Right kidney (tissue), 1 donor: ENCODE measurements at regions not wholly inside any gene's neighbourhood (a gene's known extent, or its start where the extent isn't known, plus 50 kb on each side); places are given as distances from the start of the nearest gene placed in this dataset.

ENCODE experiments used
- DNase-seq: peaks from one replicate; pipeline ENCODE4 v3.0.0-alpha.2; 2016

- DNase-seq, result no peak
These were observed 344.8 kb downstream of the MTX2 start for GRCh38 chr2:176614049-176614448.

GRCh38 chr2:176614930-176615329 is 345.7 kb downstream of the MTX2 start:
- DNase-seq, result no peak

- no peak for DNase-seq
These were observed 350.3 kb downstream of the MTX2 start for GRCh38 chr2:176619504-176619903.

- no peak for DNase-seq
These were observed 352.1 kb downstream of the MTX2 start for GRCh38 chr2:176621350-176621749.

GRCh38 chr2:176622792-176623191 is 353.6 kb downstream of the MTX2 start:
- DNase-seq, result no peak

GRCh38 chr2:176626796-176627195 is 357.6 kb downstream of the MTX2 start:
- no peak for DNase-seq

GRCh38 chr2:176628438-176628837 is 359.2 kb downstream of the MTX2 start:
- no peak for DNase-seq

GRCh38 chr2:176633754-176634153 is 364.5 kb downstream of the MTX2 start:
- DNase-seq, result no peak

- DNase-seq, result no peak
These were observed 367.2 kb downstream of the MTX2 start for GRCh38 chr2:176636401-176636800.

GRCh38 chr2:176637142-176637485 is 367.9 kb downstream of the MTX2 start:
- no peak for DNase-seq

- DNase-seq, result peak; percentile 89
These were observed 368.4 kb downstream of the MTX2 start for GRCh38 chr2:176637486-176638166.

- peak; percentile 76 for DNase-seq
These were observed 369.1 kb downstream of the MTX2 start for GRCh38 chr2:176638167-176639015.

GRCh38 chr2:176639016-176639343 is 369.7 kb downstream of the MTX2 start:
- no peak for DNase-seq

GRCh38 chr2:176639671-176640070 is 370.4 kb downstream of the MTX2 start:
- no peak for DNase-seq

GRCh38 chr2:176641436-176641835 is 372.2 kb downstream of the MTX2 start:
- DNase-seq, result no peak

- DNase-seq, result no peak
These were observed 372.8 kb downstream of the MTX2 start for GRCh38 chr2:176642074-176642473.

- DNase-seq, result no peak
These were observed 374.4 kb downstream of the MTX2 start for GRCh38 chr2:176643646-176644045.

GRCh38 chr2:176645494-176645893 is 376.3 kb downstream of the MTX2 start:
- no peak for DNase-seq

- no peak for DNase-seq
These were observed 376.9 kb downstream of the MTX2 start for GRCh38 chr2:176646033-176646615.

- DNase-seq, result no peak
These were observed 378.3 kb downstream of the MTX2 start for GRCh38 chr2:176647325-176648165.

- no peak for DNase-seq
These were observed 379.6 kb downstream of the MTX2 start for GRCh38 chr2:176648700-176649297.

- DNase-seq, result no peak
These were observed 381.0 kb downstream of the MTX2 start for GRCh38 chr2:176650104-176650837.
